ENCODE measurements at regions not wholly inside any gene's neighbourhood (a gene's known extent, or its start where the extent isn't known, plus 50 kb on each side); places are given as distances from the start of the nearest gene placed in this dataset.

DNA sequence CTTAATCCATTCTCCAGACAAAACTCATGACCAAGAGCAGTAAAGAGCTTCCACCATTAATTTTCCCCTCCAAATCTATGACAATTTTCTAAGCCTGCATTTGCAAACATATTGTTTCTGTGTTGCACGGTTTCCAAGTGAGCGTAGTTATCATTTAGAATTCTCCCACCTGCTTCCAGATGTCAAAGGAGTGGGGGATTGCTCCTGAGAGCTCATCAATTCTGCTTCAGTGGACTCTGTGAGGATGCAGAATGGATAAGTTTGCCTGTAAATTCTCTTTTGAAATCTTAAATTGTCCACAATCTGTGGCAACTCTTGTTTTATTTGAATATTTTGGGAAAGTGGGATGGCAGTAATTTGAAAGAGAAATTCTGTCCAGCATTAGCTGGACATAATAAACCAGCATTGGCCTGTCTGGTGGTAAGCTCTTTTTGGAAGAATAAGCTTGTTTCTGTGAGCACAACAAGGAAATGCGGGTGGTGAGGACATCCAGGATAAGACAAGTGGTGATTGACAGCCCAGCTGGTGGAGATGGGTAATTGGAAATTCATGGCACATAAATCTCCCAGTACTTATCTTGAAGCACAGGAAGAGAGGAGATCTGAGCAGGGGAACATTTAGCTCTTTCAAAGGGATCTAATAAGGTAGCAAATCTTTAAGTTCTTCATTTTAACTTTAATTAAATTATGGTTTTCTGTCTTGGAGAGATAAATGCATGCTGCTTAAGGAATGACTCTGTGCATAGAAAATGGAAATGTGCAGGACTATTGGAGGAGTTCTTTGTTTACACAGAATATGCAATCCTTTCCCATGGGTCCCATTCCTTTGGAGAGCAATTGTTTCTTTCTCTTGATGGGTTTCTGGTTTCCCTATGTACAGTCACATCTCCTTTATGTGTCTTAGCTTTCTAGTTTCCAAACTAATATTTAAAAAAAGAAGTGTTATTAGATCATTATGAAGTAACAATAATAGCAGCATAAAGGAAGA lies 73.2 kb downstream of the FAT3 start:
- TF ChIP-seq, protein P1, sequence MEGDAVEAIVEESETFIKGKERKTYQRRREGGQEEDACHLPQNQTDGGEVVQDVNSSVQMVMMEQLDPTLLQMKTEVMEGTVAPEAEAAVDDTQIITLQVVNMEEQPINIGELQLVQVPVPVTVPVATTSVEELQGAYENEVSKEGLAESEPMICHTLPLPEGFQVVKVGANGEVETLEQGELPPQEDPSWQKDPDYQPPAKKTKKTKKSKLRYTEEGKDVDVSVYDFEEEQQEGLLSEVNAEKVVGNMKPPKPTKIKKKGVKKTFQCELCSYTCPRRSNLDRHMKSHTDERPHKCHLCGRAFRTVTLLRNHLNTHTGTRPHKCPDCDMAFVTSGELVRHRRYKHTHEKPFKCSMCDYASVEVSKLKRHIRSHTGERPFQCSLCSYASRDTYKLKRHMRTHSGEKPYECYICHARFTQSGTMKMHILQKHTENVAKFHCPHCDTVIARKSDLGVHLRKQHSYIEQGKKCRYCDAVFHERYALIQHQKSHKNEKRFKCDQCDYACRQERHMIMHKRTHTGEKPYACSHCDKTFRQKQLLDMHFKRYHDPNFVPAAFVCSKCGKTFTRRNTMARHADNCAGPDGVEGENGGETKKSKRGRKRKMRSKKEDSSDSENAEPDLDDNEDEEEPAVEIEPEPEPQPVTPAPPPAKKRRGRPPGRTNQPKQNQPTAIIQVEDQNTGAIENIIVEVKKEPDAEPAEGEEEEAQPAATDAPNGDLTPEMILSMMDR (IDR thresholded peaks at IDR 0.05) = no peak
- TF ChIP-seq POLR2A (IDR thresholded peaks at IDR 0.05) = no peak

All from heart left ventricle (tissue), 13 donors.